Germinal center (tissue), 1 donor: ENCODE measurements at regions not wholly inside any gene's neighbourhood (a gene's known extent, or its start where the extent isn't known, plus 50 kb on each side); places are given as distances from the start of the nearest gene placed in this dataset.

Experiments used
- DNase-seq: peaks from one replicate; pipeline ENCODE4 v3.0.0; 2012; ENCODE audit warnings: mixed read lengths, low spot score

GRCh38 chr9:13990331-13990730, 323.6 kb downstream of the NFIB start:
- DNase-seq, result no peak

GRCh38 chr9:13988944-13989343, 325.0 kb downstream of the NFIB start:
- DNase-seq, result no peak

GRCh38 chr9:13983607-13984006, 330.3 kb downstream of the NFIB start:
- no peak for DNase-seq

GRCh38 chr9:13979941-13980318, 334.0 kb downstream of the NFIB start:
- DNase-seq, result no peak

- DNase-seq, result no peak
Observed at GRCh38 chr9:13975611-13976290, 338.2 kb downstream of the NFIB start.

- DNase-seq, result no peak
Observed at GRCh38 chr9:13974891-13975290, 339.1 kb downstream of the NFIB start.

- no peak for DNase-seq
Observed at GRCh38 chr9:13971966-13972655, 341.8 kb downstream of the NFIB start.

GRCh38 chr9:13971415-13971814, 342.5 kb downstream of the NFIB start:
- no peak for DNase-seq

GRCh38 chr9:13970426-13970825, 343.5 kb downstream of the NFIB start:
- no peak for DNase-seq

GRCh38 chr9:13970018-13970417, 343.9 kb downstream of the NFIB start:
- DNase-seq, result no peak

- no peak for DNase-seq
Observed at GRCh38 chr9:13967438-13967837, 346.5 kb downstream of the NFIB start.

GRCh38 chr9:13967011-13967410, 346.9 kb downstream of the NFIB start:
- DNase-seq, result no peak

- no peak for DNase-seq
Observed at GRCh38 chr9:13963005-13963653, 350.8 kb downstream of the NFIB start.

- DNase-seq, result no peak
Observed at GRCh38 chr9:13962006-13962405, 351.9 kb downstream of the NFIB start.

GRCh38 chr9:13960011-13960765, 353.8 kb downstream of the NFIB start:
- DNase-seq, result no peak

GRCh38 chr9:13958672-13959071, 355.3 kb downstream of the NFIB start:
- no peak for DNase-seq

- no peak for DNase-seq
Observed at GRCh38 chr9:13957089-13957488, 356.9 kb downstream of the NFIB start.

GRCh38 chr9:13956107-13956506, 357.8 kb downstream of the NFIB start:
- DNase-seq, result no peak

GRCh38 chr9:13952906-13953305, 361.0 kb downstream of the NFIB start:
- DNase-seq, result no peak

GRCh38 chr9:13948037-13948436, 365.9 kb downstream of the NFIB start:
- DNase-seq, result no peak

GRCh38 chr9:13943176-13943575, 370.8 kb downstream of the NFIB start:
- no peak for DNase-seq

- DNase-seq, result no peak
Observed at GRCh38 chr9:13942695-13943094, 371.2 kb downstream of the NFIB start.

GRCh38 chr9:13942201-13942600, 371.7 kb downstream of the NFIB start:
- no peak for DNase-seq
